Heart right ventricle (tissue), 16 donors: ENCODE measurements at regions not wholly inside any gene's neighbourhood (a gene's known extent, or its start where the extent isn't known, plus 50 kb on each side); places are given as distances from the start of the nearest gene placed in this dataset.
"Not testable (repeated sequence)": the region's sequence is repeated elsewhere in the genome, so short reads cannot be mapped to it uniquely, and the experiment has no call there.

Source experiments
- ATAC-seq, 8 donors: fragments of 200-7000 bp; cut with Tn5 transposase; one replicate each; pipeline ENCODE4 v1.9.1; 2020; ENCODE audit warnings: mild to moderate bottlenecking in 8 of 8, moderate library complexity in 8 of 8, moderate number of reproducible peaks in 1 of 8
- DNase-seq, 2 donors: peaks; one replicate each; pipeline ENCODE4 v3.0.0-alpha.2; 2020
- H3K27ac ChIP-seq, 10 donors: fragments of 200-600 bp; sonication (generic) in 2 of 10; one replicate each; pipeline versions ENCODE4 v1.5.0 to v1.8.0; 2020 to 2022; ENCODE audit warnings: mild to moderate bottlenecking in 3 of 10
- H3K27me3 ChIP-seq, 7 donors: fragments of 200-600 bp; one replicate each; pipeline ENCODE4 v1.8.0; 2021 to 2022; ENCODE audit warnings: mild to moderate bottlenecking in 2 of 7
- H3K36me3 ChIP-seq, 9 donors: fragments of 200-600 bp; sonication (generic) in 1 of 9; one replicate each; pipeline versions ENCODE4 v1.5.0 to v1.8.0; 2020 to 2022; ENCODE audit warnings: mild to moderate bottlenecking in 2 of 9
- H3K4me1 ChIP-seq, 9 donors: fragments of 200-600 bp; sonication (generic) in 1 of 9; one replicate each; pipeline versions ENCODE4 v1.5.0 to v1.8.0; 2020 to 2022; ENCODE audit warnings: mild to moderate bottlenecking in 4 of 9
- H3K4me3 ChIP-seq, 10 donors: fragments of 200-600 bp; sonication (generic) in 2 of 10; one replicate each; pipeline versions ENCODE4 v1.5.0 to v1.8.0; 2020 to 2022; ENCODE audit warnings: mild to moderate bottlenecking in 7 of 10, moderate library complexity in 2 of 10
- H3K9me3 ChIP-seq, 11 donors: fragments of 200-600 bp in 10 of 11; sonication (generic) in 2 of 11; one replicate each; pipeline versions ENCODE4 v1.5.0 to v1.8.0; 2013 to 2022; ENCODE audit warnings: mild to moderate bottlenecking in 2 of 11, control low read depth in 1 of 11, moderate library complexity in 1 of 11
- WGBS, 2 donors: extraction: QIAGEN DNeasy Blood & Tissue Kit; methylation state at CpG; one replicate each; pipeline ENCODE4 v1.1.7; 2013; ENCODE audit warnings: inconsistent platforms in 1 of 2; 5-methylcytosine and 5-hydroxymethylcytosine counted together
- intact Hi-C, 10 donors: fragments of 100-400 bp; cut with DNase I; formaldehyde crosslinking; loops; one replicate each; pipeline versions ENCODE4 v1.11.1 to v1.14.2; 2022
- TF ChIP-seq, protein P1 (sequence below), 9 donors: fragments of 200-600 bp; sonication (generic) in 2 of 9; IDR thresholded peaks; one replicate each; pipeline versions ENCODE4 v1.5.0 to v1.8.0; 2021 to 2022; ENCODE audit warnings: antibody characterized with exemption in 9 of 9, mild to moderate bottlenecking in 5 of 9, moderate library complexity in 1 of 9
- donor health status: Arrhythmogenic right ventricular cardiomyopathy.
- donor health status: ischemic (EF 13 %, LVEDD 7.1; RV severe dilation, severe dysfunction).
- donor health status: healthy with polysubstance abuse.
- donor health status: DM: no; HTN: yes; CAD: no.
- donor health status: DM: no; HTN: no; CAD: no.
- donor health status: ischemic (EF 25% LVEDD 6.9; RV normal size, moderate dysfunction).
- donor health status: ischemic (EF 25% LVEDD 5.7; RV mildly dilated, moderate dysfunction).
- donor health status: healthy.
- donor health status: DM: yes; HTN: yes; CAD: no.
- donor health status: Ischemic cardiomyopathy.
- donor health status: ischemic (EF 35%, LVEDD 5.7; RV mildly dilated, moderate dysfunction).
- donor health status: nonischemic (EF 11% LVEDD 7.7; RV severe dilation, severe dysfunction).
- donor health status: DM: yes; HTN: yes; CAD: no.
- donor health status: PGD.
- donor health status: ischemic (EF 29% LVEDD 5.4; RV normal size, mild dysfunction).
- donor health status: nonischemic (EF 23%, LVEDD 6.1; RV moderate dilation, normal function).

- no peaks in the 10 kb centered on the region for H3K36me3 ChIP-seq
- H3K4me3 ChIP-seq: no peak overlapping the region
- peaks cover 0 to 8% (median 0%) of the 10 kb centered on the region in 11 donors for H3K9me3 ChIP-seq
- no peak overlapping the region for H3K27ac ChIP-seq
- no peak for DNase-seq
- H3K27me3 ChIP-seq: peaks cover 0 to 27% (median 0%) of the 10 kb centered on the region in 7 donors
- no peaks in the 10 kb centered on the region for H3K4me1 ChIP-seq
- TF ChIP-seq, protein P1, sequence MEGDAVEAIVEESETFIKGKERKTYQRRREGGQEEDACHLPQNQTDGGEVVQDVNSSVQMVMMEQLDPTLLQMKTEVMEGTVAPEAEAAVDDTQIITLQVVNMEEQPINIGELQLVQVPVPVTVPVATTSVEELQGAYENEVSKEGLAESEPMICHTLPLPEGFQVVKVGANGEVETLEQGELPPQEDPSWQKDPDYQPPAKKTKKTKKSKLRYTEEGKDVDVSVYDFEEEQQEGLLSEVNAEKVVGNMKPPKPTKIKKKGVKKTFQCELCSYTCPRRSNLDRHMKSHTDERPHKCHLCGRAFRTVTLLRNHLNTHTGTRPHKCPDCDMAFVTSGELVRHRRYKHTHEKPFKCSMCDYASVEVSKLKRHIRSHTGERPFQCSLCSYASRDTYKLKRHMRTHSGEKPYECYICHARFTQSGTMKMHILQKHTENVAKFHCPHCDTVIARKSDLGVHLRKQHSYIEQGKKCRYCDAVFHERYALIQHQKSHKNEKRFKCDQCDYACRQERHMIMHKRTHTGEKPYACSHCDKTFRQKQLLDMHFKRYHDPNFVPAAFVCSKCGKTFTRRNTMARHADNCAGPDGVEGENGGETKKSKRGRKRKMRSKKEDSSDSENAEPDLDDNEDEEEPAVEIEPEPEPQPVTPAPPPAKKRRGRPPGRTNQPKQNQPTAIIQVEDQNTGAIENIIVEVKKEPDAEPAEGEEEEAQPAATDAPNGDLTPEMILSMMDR (IDR thresholded peaks at IDR 0.05): no peak
- intact Hi-C loops: no loop called here
- no peak for ATAC-seq
Measured at GRCh38 chr3:10651506-10651905, 146.1 kb upstream of the ATP2B2 start.

DNA sequence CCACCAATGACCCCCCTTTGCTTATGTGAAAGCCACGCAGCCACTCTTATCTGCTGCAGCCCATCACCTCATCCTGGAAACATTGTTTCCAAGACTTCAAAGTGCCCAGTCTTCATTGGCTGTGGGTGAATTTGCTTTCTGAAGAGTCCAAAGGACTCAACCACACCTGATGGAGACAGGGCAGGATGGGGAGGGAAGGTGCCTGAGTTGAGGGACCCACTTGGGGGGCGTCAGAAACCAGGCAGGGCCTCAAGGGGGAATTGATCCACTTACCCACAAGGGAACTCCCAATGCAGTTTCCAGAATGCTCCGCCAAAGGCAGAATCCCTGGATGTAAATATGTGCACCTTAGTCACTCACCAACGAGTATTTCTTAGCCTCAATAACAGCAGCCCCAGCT is 147.9 kb upstream of the ATP2B2 start:
- no peak for ATAC-seq
- Histone ChIP-seq H3K4me1 (no peaks in the 10 kb centered on the region), H3K4me3 (no peak overlapping the region), H3K9me3 (peaks cover 0 to 8% (median 0%) of the 10 kb centered on the region in 11 donors), H3K27me3 (peaks cover 0 to 28% (median 0%) of the 10 kb centered on the region in 7 donors), H3K36me3 (no peaks in the 10 kb centered on the region), H3K27ac (no peak overlapping the region)
- WGBS, 2 donors: 58 to 67% methylated on average over 4 of the region's 4 CpGs
- TF ChIP-seq, protein P1 (IDR thresholded peaks at IDR 0.05): no peak
- DNase-seq: no peak
- intact Hi-C loops: no loop called here

- DNase-seq (no peak), ATAC-seq (no peak)
- TF ChIP-seq, protein P1 (IDR thresholded peaks at IDR 0.05): no peak
- Histone ChIP-seq H3K4me1 (no peaks in the 10 kb centered on the region), H3K4me3 (no peak overlapping the region), H3K9me3 (peaks cover 0 to 8% (median 0%) of the 10 kb centered on the region in 11 donors), H3K27ac (no peak overlapping the region), H3K36me3 (no peaks in the 10 kb centered on the region), H3K27me3 (peaks cover 0 to 28% (median 0%) of the 10 kb centered on the region in 7 donors)
- 76 to 79% methylated on average over 8 of the region's 8 CpGs for WGBS, 2 donors
- intact Hi-C loops: no loop called here
Measured at GRCh38 chr3:10653866-10654611, 148.7 kb upstream of the ATP2B2 start.

DNA sequence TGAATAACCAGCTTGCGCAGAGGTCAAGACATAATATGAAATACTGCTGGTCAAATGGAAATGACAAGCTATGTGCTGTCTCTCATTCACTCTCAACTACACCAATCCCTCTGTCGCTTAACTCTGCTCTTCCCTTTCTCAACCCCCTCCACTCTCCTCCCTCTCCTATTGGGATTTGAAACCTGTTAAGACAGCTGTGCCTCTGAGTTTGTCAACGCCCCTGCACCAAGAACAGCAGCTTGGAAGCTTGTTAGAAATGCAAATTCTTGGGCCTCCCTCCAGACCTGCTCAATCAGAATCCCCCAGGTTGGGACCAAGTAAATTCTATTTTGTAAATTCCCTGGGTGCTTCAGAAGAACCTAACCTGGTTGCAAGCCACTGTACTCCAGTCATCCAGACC is 149.7 kb upstream of the ATP2B2 start:
- DNase-seq (no peak), ATAC-seq (no peak)
- Histone ChIP-seq H3K4me3 (no peak overlapping the region), H3K36me3 (no peaks in the 10 kb centered on the region), H3K9me3 (peaks cover 0 to 8% (median 0%) of the 10 kb centered on the region in 11 donors), H3K4me1 (no peaks in the 10 kb centered on the region), H3K27ac (no peak overlapping the region), H3K27me3 (peaks cover 0 to 28% (median 0%) of the 10 kb centered on the region in 7 donors)
- TF ChIP-seq, protein P1 (IDR thresholded peaks at IDR 0.05): no peak
- WGBS, 2 donors: 57 to 72% methylated on average over 3 of the region's 3 CpGs
- intact Hi-C loops: no loop called here

GRCh38 chr3:10657339-10657738 is 152.0 kb upstream of the ATP2B2 start:
- peaks cover 0 to 23% (median 0%) of the 10 kb centered on the region in 7 donors for H3K27me3 ChIP-seq
- H3K36me3 ChIP-seq, H3K9me3 ChIP-seq, DNase-seq, H3K27ac ChIP-seq, H3K4me3 ChIP-seq, ATAC-seq, intact Hi-C loops, H3K4me1 ChIP-seq: not testable (repeated sequence)
- WGBS, 2 donors: 59 to 68% methylated on average over 4 to 5 of the region's 5 CpGs
